Calu3 (cell line): ENCODE measurements at regions not wholly inside any gene's neighbourhood (a gene's known extent, or its start where the extent isn't known, plus 50 kb on each side); places are given as distances from the start of the nearest gene placed in this dataset.

Source experiments
- BruUV-seq: library from RNA; stranded (reverse); fragments of 400-500 nt; replicated peaks from 2 replicates; lab custom pipeline; 2021; lab: Mats Ljungman, UMichigan
- CTCF ChIA-PET: fragments of 300-600 bp; sonication (Branson Sonifier 250); formaldehyde crosslinking; loops from one replicate; lab custom pipeline; 2022; ENCODE audit warnings: antibody characterized with exemption; lab: Charles Lee
- DNase-seq: peaks from one replicate; pipeline ENCODE4 v3.0.0; 2022
- H3K27ac Mint-ChIP-seq: one replicate; pipeline ENCODE4 v1.8.0; 2022; ENCODE audit warnings: mixed read lengths; ENCODE audit not compliant: unreplicated experiment
- H3K27me3 Mint-ChIP-seq: one replicate; pipeline ENCODE4 v1.8.0; 2022; ENCODE audit warnings: mixed read lengths; ENCODE audit not compliant: unreplicated experiment
- H3K36me3 Mint-ChIP-seq: one replicate; pipeline ENCODE4 v1.8.0; 2022; ENCODE audit warnings: mild to moderate bottlenecking, moderate library complexity, mixed read lengths; ENCODE audit not compliant: insufficient read depth, unreplicated experiment
- H3K4me1 Mint-ChIP-seq: one replicate; pipeline ENCODE4 v1.8.0; 2022; ENCODE audit warnings: mild to moderate bottlenecking, low read depth, mixed read lengths; ENCODE audit not compliant: unreplicated experiment
- H3K4me3 Mint-ChIP-seq: one replicate; pipeline ENCODE4 v1.8.0; 2022; ENCODE audit warnings: mild to moderate bottlenecking, low read depth, moderate library complexity, mixed read lengths; ENCODE audit not compliant: unreplicated experiment
- H3K9me3 Mint-ChIP-seq: one replicate; pipeline ENCODE4 v1.8.0; 2022; ENCODE audit warnings: low read depth, mixed read lengths; ENCODE audit not compliant: unreplicated experiment
- CTCF ChIP-seq: fragments of 200-600 bp; IDR thresholded peaks from one replicate; pipeline ENCODE4 v1.8.0; 2022; ENCODE audit warnings: antibody characterized with exemption; ENCODE audit not compliant: unreplicated experiment
- intact Hi-C: fragments of 100-400 bp; cut with micrococcal nuclease; formaldehyde crosslinking; loops from one replicate; pipeline ENCODE4 v1.10.0; 2022; ENCODE audit not compliant: unreplicated experiment

GRCh38 chr20:52852714-52853113 is 119.4 kb upstream of the TSHZ2 start:
- CTCF ChIA-PET = no interaction called here
- H3K9me3 Mint-ChIP-seq = no peaks in the 10 kb centered on the region
- no peak for TF ChIP-seq CTCF
- H3K27me3 Mint-ChIP-seq = no peaks in the 10 kb centered on the region
- BruUV-seq = no TSS peak
- no peaks in the 10 kb centered on the region for H3K36me3 Mint-ChIP-seq
- intact Hi-C loops = no loop called here
- H3K4me3 Mint-ChIP-seq = no peak overlapping the region
- DNase-seq = no peak
- H3K27ac Mint-ChIP-seq = no peak overlapping the region
- H3K4me1 Mint-ChIP-seq = no peaks in the 10 kb centered on the region

GRCh38 chr20:52847731-52848359 is 124.3 kb upstream of the TSHZ2 start:
- BruUV-seq = no TSS peak

GRCh38 chr20:52847029-52847660 is 125.0 kb upstream of the TSHZ2 start:
- Mint-ChIP-seq H3K27ac (no peak overlapping the region), H3K36me3 (no peaks in the 10 kb centered on the region), H3K9me3 (peaks cover 2% of the 10 kb centered on the region), H3K4me3 (no peak overlapping the region), H3K4me1 (no peaks in the 10 kb centered on the region), H3K27me3 (no peaks in the 10 kb centered on the region)
- BruUV-seq = no TSS peak
- intact Hi-C loops = no loop called here
- no peak for TF ChIP-seq CTCF
- DNase-seq = no peak
- CTCF ChIA-PET = no interaction called here

More at GRCh38 chr20:52847731-52848359, 124.3 kb upstream of the TSHZ2 start:
- Mint-ChIP-seq H3K27ac (no peak overlapping the region), H3K27me3 (no peaks in the 10 kb centered on the region), H3K4me3 (no peak overlapping the region), H3K36me3 (no peaks in the 10 kb centered on the region), H3K9me3 (peaks cover 2% of the 10 kb centered on the region), H3K4me1 (no peaks in the 10 kb centered on the region)
- CTCF ChIA-PET = no interaction called here
- no peak for DNase-seq
- intact Hi-C loops = no loop called here
- no peak for TF ChIP-seq CTCF

GRCh38 chr20:52845044-52845443 is 127.1 kb upstream of the TSHZ2 start:
- Mint-ChIP-seq H3K27ac (no peak overlapping the region), H3K27me3 (no peaks in the 10 kb centered on the region), H3K4me1 (no peaks in the 10 kb centered on the region), H3K36me3 (no peaks in the 10 kb centered on the region), H3K4me3 (no peak overlapping the region), H3K9me3 (peaks cover 4% of the 10 kb centered on the region)
- no peak for TF ChIP-seq CTCF
- DNase-seq = no peak
- CTCF ChIA-PET = no interaction called here
- BruUV-seq = no TSS peak
- intact Hi-C loops = no loop called here
